OCI-LY1 (cell line): ENCODE measurements at regions not wholly inside any gene's neighbourhood (a gene's known extent, or its start where the extent isn't known, plus 50 kb on each side); places are given as distances from the start of the nearest gene placed in this dataset.

Source experiments
- H2AFZ ChIP-seq: fragments of 200-600 bp; sonication (generic), shearing (Covaris generic); 2 replicates; pipeline ENCODE4 v1.6.0; 2014; ENCODE audit warnings: antibody characterized with exemption, mild to moderate bottlenecking, low read length
- H3F3A ChIP-seq: fragments of 200-600 bp; sonication (generic), shearing (Covaris generic); 2 replicates; pipeline ENCODE4 v1.6.0; 2014; ENCODE audit warnings: mild to moderate bottlenecking, antibody characterized with exemption, low read length, moderate library complexity; ENCODE audit not compliant: insufficient read depth
- H3K27ac ChIP-seq: fragments of 200-600 bp; sonication (generic); 2 replicates; pipeline ENCODE4 v1.5.1; 2014; ENCODE audit warnings: low read length, mixed run types, mild to moderate bottlenecking, low read depth; ENCODE audit not compliant: poor library complexity, severe bottlenecking
- H3K27me3 ChIP-seq: fragments of 200-600 bp; sonication (generic); 2 replicates; pipeline ENCODE4 v1.6.0; 2014; ENCODE audit warnings: antibody characterized with exemption, mild to moderate bottlenecking, low read length, moderate library complexity; ENCODE audit not compliant: insufficient read depth
- H3K36me3 ChIP-seq: fragments of 200-600 bp; sonication (generic); 2 replicates; pipeline ENCODE4 v1.6.1; 2014; ENCODE audit warnings: mild to moderate bottlenecking, antibody characterized with exemption, low read length, moderate library complexity, mixed read lengths; ENCODE audit not compliant: insufficient read depth
- H3K4me1 ChIP-seq: fragments of 200-600 bp; sonication (generic); 2 replicates; pipeline ENCODE4 v1.5.1; 2014; ENCODE audit warnings: mild to moderate bottlenecking, low read length, moderate library complexity; ENCODE audit not compliant: insufficient read depth, severe bottlenecking
- H3K4me2 ChIP-seq: fragments of 200-600 bp; sonication (generic), shearing (Covaris generic); 2 replicates; pipeline ENCODE4 v1.6.1; 2014; ENCODE audit warnings: low read length
- H3K4me3 ChIP-seq: fragments of 200-600 bp; sonication (generic); 2 replicates; pipeline ENCODE4 v1.5.1; 2014; ENCODE audit warnings: low read length, low read depth, mild to moderate bottlenecking, mixed read lengths; ENCODE audit not compliant: poor library complexity, severe bottlenecking
- H3K79me2 ChIP-seq: fragments of 200-600 bp; shearing (Covaris generic); 2 replicates; pipeline ENCODE4 v1.6.1; 2016; ENCODE audit warnings: mixed run types, low read length, mixed read lengths; ENCODE audit not compliant: insufficient read depth
- H3K9ac ChIP-seq: fragments of 200-600 bp; sonication (generic), shearing (Covaris generic); 2 replicates; pipeline ENCODE4 v1.6.1; 2014; ENCODE audit warnings: mild to moderate bottlenecking, low read length, mixed read lengths
- H3K9me2 ChIP-seq: fragments of 200-600 bp; sonication (generic), shearing (Covaris generic); 2 replicates; pipeline ENCODE4 v1.6.1; 2014; ENCODE audit warnings: low read depth, mild to moderate bottlenecking, low read length, mixed read lengths
- H3K9me3 ChIP-seq: fragments of 200-600 bp; shearing (Covaris generic); 2 replicates; pipeline ENCODE4 v1.6.1; 2014; ENCODE audit warnings: low read length, mixed read lengths
- H4K20me1 ChIP-seq: fragments of 200-600 bp; sonication (generic), shearing (Covaris generic); 2 replicates; pipeline ENCODE4 v1.6.0; 2016; ENCODE audit warnings: mild to moderate bottlenecking, low read length; ENCODE audit not compliant: insufficient read depth
- CTCF ChIP-seq: fragments of 200-600 bp; sonication (generic), shearing (Covaris generic); IDR thresholded peaks from 2 replicates; pipeline ENCODE4 v1.5.1; 2017; ENCODE audit warnings: mild to moderate bottlenecking, antibody characterized with exemption, low read length, moderate library complexity, mixed read lengths
- EZH2 ChIP-seq: fragments of 200-600 bp; sonication (generic), shearing (Covaris generic); IDR thresholded peaks from 2 replicates; pipeline ENCODE4 v1.8.0; 2017; ENCODE audit warnings: borderline replicate concordance, mixed run types, mild to moderate bottlenecking, antibody characterized with exemption, low read length, moderate library complexity, mixed read lengths

GRCh38 chr2:223537115-223537514, 65.0 kb downstream of the SCG2 start:
- H3K9me2 ChIP-seq, result no peaks in the 10 kb centered on the region

GRCh38 chr2:223537651-223538601, 64.2 kb downstream of the SCG2 start:
- H4K20me1 ChIP-seq, result no peaks in the 10 kb centered on the region
- H3K4me2 ChIP-seq, result no peak overlapping the region
- H3K9ac ChIP-seq, result no peak overlapping the region
- no peaks in the 10 kb centered on the region for H3K36me3 ChIP-seq
- H3K27me3 ChIP-seq, result no peaks in the 10 kb centered on the region
- H3F3A ChIP-seq, result no peaks in the 10 kb centered on the region
- no peak overlapping the region for H2AFZ ChIP-seq
- TF ChIP-seq CTCF, result no peak
- TF ChIP-seq EZH2, result no peak
- no peak overlapping the region for H3K4me3 ChIP-seq
- H3K9me2 ChIP-seq, result no peaks in the 10 kb centered on the region
- no peaks in the 10 kb centered on the region for H3K9me3 ChIP-seq
- H3K4me1 ChIP-seq, result no peaks in the 10 kb centered on the region
- no peaks in the 10 kb centered on the region for H3K79me2 ChIP-seq
- no peak overlapping the region for H3K27ac ChIP-seq

More at GRCh38 chr2:223537115-223537514, 65.0 kb downstream of the SCG2 start:
- Histone ChIP-seq H3K27me3 (no peaks in the 10 kb centered on the region), H3K9me3 (no peaks in the 10 kb centered on the region), H3K36me3 (no peaks in the 10 kb centered on the region), H3K4me2 (no peak overlapping the region), H3K27ac (no peak overlapping the region), H3K79me2 (no peaks in the 10 kb centered on the region), H3F3A (no peaks in the 10 kb centered on the region), H3K4me3 (no peak overlapping the region), H2AFZ (no peak overlapping the region), H4K20me1 (no peaks in the 10 kb centered on the region), H3K9ac (no peak overlapping the region), H3K4me1 (no peaks in the 10 kb centered on the region)
- no peak for TF ChIP-seq CTCF
- TF ChIP-seq EZH2, result no peak

- H3K36me3 ChIP-seq, result no peaks in the 10 kb centered on the region
- H3K9ac ChIP-seq, result no peak overlapping the region
- no peaks in the 10 kb centered on the region for H3K9me3 ChIP-seq
- H4K20me1 ChIP-seq, result no peaks in the 10 kb centered on the region
- no peak overlapping the region for H3K27ac ChIP-seq
- H3K9me2 ChIP-seq, result no peaks in the 10 kb centered on the region
- no peaks in the 10 kb centered on the region for H3F3A ChIP-seq
- H3K79me2 ChIP-seq, result no peaks in the 10 kb centered on the region
- no peak overlapping the region for H3K4me3 ChIP-seq
- no peaks in the 10 kb centered on the region for H3K4me1 ChIP-seq
- TF ChIP-seq EZH2, result no peak
- TF ChIP-seq CTCF, result no peak
- no peaks in the 10 kb centered on the region for H3K27me3 ChIP-seq
- no peak overlapping the region for H2AFZ ChIP-seq
- H3K4me2 ChIP-seq, result no peak overlapping the region
Observed at GRCh38 chr2:223538920-223539440, 63.2 kb downstream of the SCG2 start.
